Gastrocnemius medialis (tissue), 4 donors: ENCODE measurements at regions not wholly inside any gene's neighbourhood (a gene's known extent, or its start where the extent isn't known, plus 50 kb on each side); places are given as distances from the start of the nearest gene placed in this dataset.
"Not testable (repeated sequence)": the region's sequence is repeated elsewhere in the genome, so short reads cannot be mapped to it uniquely, and the experiment has no call there.

ENCODE experiments used
- ATAC-seq, 2 donors: fragments of 150-250 bp; one replicate each; pipeline ENCODE4 v1.9.1; 2016
- DNase-seq, 2 donors: peaks; one replicate each; pipeline ENCODE4 v3.0.0-alpha.2; 2019
- H3K27ac ChIP-seq, 4 donors: fragments of 200-600 bp; sonication (generic); 1 replicate in 1 of 4; 2 replicates in 3 of 4; pipeline ENCODE4 v1.5.1; 2016 to 2018; ENCODE audit warnings: mild to moderate bottlenecking in 2 of 4, moderate library complexity in 1 of 4
- H3K27me3 ChIP-seq, 3 donors: fragments of 200-600 bp; sonication (generic) in 2 of 3; 1 replicate in 1 of 3; 2 replicates in 2 of 3; pipeline versions ENCODE4 v1.5.1 to v1.6.0; 2016 to 2019; ENCODE audit warnings: mild to moderate bottlenecking in 1 of 3, moderate library complexity in 1 of 3
- H3K36me3 ChIP-seq, 2 donors: fragments of 200-600 bp; sonication (generic) in 1 of 2; one replicate each; pipeline ENCODE4 v1.5.1; 2017 to 2018
- H3K4me1 ChIP-seq, 2 donors: fragments of 200-600 bp; sonication (generic) in 1 of 2; one replicate each; pipeline ENCODE4 v1.5.1; 2016 to 2017; ENCODE audit warnings: mild to moderate bottlenecking in 2 of 2
- H3K4me3 ChIP-seq, 4 donors: fragments of 200-600 bp; sonication (generic) in 3 of 4; 1 replicate in 1 of 4; 2 replicates in 3 of 4; pipeline ENCODE4 v1.5.1; 2016 to 2019; ENCODE audit warnings: mild to moderate bottlenecking in 2 of 4
- H3K9me3 ChIP-seq, 3 donors: fragments of 200-600 bp; sonication (generic) in 2 of 3; 1 replicate in 1 of 3; 2 replicates in 2 of 3; pipeline ENCODE4 v1.5.1; 2016 to 2019
- in situ Hi-C, 4 donors: fragments of 200-750 bp; cut with MboI; loops; one replicate each; pipeline versions ENCODE4 v1.15.0 to v1.8.0; 2017; ENCODE audit warnings: low sequenced_read_pairs in 4 of 4
- intact Hi-C: fragments of 100-400 bp; cut with DNase I; formaldehyde crosslinking; loops from one replicate; pipeline ENCODE4 v1.15.1; 2023; ENCODE audit warnings: low total_unique reads

DNA sequence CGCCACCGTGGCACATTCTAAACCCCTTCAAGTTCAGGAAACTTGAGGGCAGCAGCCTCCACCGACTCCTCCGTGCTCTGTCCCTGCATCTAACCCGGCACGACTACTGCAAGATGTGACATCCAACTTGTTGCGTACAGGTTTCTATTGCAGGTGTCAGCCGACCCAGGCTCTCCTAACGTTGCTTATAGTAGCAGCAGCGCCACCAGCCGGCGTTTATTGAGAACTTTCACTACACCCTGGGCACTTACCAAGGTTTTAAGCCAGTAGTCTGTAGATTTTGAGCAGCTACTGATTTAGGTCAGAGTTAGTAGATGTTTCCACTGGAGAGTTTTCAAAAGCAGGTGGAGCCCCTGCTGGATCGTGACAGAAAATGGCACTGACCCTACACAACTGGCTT lies 200.6 kb upstream of the PRKX start:
- intact Hi-C loops: not testable (repeated sequence)

DNA sequence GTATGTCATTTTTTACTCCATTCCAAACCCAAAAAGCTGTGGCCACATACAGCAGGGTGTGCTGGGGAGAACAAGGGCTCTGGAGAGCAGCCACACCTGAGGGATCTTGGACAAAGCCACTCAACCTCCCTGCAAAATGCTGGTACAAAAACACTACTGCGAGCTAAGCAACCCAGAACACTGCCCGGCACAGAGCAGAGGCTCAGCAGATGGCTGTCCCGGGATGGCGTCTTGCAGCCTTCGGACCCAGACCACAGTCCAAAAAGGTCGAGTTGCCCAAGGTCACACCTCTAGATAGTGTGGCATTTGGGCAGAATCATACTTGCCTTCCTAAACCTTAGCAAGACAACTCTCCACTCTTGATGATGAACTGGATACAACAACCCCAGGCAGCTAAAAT lies 197.6 kb upstream of the PRKX start:
- ATAC-seq, DNase-seq, H3K4me3 ChIP-seq, H3K4me1 ChIP-seq, H3K36me3 ChIP-seq, H3K27me3 ChIP-seq, intact Hi-C loops, H3K9me3 ChIP-seq, in situ Hi-C loops, H3K27ac ChIP-seq: not testable (repeated sequence)

More for the DNA sequence above, 200.6 kb upstream of the PRKX start:
- H3K4me1 ChIP-seq, H3K4me3 ChIP-seq, H3K36me3 ChIP-seq, H3K27me3 ChIP-seq, in situ Hi-C loops, DNase-seq, H3K27ac ChIP-seq, ATAC-seq, H3K9me3 ChIP-seq: not testable (repeated sequence)

DNA sequence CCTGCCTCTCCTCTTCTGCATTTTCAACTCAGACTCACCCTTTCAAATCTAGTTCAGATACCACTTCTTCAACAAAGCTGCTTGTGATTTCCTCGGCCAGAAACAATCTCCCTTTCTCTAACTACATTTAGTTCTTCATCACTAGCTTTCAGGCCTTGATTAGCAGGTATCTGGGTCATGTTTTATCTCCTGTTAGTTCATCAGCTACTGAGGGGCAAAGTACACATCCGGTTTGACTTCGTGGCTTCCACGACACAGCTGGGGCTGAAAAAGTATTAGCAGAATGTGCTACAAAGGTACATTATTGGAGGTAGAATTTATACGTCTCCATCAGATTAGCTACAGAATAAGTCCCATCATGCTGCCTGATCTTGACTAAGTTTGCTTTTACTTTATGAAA lies 197.2 kb upstream of the PRKX start:
- intact Hi-C loops, in situ Hi-C loops: not testable (repeated sequence)

DNA sequence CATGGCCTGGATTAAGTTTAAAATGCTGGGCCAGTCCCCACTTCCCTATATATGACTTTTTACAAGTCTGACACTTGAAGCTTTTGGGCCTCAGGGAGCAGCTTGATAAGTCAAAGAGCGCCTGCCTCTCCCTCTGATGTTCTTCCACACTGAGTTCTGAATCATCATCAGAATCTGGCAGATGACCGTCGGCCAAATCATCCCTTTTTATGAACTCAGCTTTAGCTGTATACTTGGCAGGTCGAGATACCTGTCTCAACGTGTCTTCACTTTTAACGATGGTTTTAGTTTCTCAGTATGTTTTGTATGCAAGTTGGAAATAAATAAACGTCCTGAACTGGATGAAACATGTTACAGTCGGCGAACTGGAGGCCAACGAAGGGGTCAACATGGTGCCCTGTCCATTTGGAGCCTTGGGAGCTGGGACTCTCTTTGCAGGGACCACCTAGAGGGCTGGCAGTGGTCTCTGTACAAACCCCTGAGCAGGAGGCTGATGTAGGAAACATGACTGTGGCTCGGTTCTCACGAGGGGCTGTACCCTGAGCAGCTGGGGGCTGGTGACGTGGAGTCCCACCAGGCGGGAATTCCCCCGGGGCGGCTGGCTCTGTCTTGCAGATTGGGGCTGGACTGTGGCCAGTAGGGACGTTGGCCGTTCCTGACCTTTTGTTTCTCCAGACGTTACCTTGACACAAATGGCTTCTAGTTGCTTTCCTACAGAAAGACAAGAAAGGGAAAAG lies 192.2 kb upstream of the PRKX start:
- DNase-seq, H3K9me3 ChIP-seq, intact Hi-C loops, H3K4me3 ChIP-seq, H3K27me3 ChIP-seq, ATAC-seq, H3K27ac ChIP-seq, H3K4me1 ChIP-seq, H3K36me3 ChIP-seq, in situ Hi-C loops: not testable (repeated sequence)

More for the DNA sequence above, 197.2 kb upstream of the PRKX start:
- H3K4me1 ChIP-seq, H3K27me3 ChIP-seq, H3K27ac ChIP-seq, ATAC-seq, H3K4me3 ChIP-seq, H3K9me3 ChIP-seq, DNase-seq, H3K36me3 ChIP-seq: not testable (repeated sequence)

DNA sequence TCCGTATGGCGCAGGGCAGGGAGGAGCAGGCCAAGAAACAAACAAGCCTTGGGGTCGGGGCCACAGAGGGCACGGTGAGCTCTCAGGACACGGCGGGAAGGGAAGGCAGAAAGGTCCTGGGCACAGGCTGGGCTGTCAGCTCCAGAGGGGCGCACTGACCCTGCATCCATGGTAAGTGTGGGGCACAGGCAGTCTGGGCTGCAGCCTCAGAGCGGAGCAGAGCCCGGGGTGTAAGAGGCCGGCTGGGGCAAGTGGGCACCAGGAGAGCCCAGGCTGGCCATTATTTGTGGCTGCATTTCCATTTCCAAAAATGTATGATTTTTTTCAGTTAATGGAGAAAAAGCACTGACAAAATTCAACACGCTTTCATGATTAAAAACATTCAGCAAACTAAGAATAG lies 188.8 kb upstream of the PRKX start:
- in situ Hi-C loops, H3K36me3 ChIP-seq, DNase-seq, H3K27me3 ChIP-seq, H3K9me3 ChIP-seq, H3K4me3 ChIP-seq, H3K4me1 ChIP-seq, ATAC-seq, H3K27ac ChIP-seq, intact Hi-C loops: not testable (repeated sequence)

DNA sequence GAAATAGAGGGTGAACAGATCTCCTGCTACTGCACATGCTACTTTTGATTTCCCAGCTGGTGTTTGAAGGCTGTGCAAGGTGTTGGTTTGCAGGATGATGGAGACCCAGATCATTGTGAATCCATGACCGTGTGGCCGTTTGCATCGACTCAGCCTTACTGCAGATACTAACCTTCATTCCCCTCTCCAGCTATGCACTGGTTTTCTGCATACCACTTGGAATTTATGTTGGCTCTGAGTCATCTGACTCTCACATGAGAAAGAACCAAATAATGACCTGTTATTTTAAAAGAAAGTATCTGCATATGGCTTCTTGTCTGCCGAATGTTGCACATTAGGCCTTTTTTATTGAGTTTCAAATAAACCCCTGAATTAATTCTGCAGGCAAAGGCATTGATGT lies 183.3 kb upstream of the PRKX start:
- H3K4me1 ChIP-seq, in situ Hi-C loops, intact Hi-C loops, H3K27me3 ChIP-seq, ATAC-seq, H3K9me3 ChIP-seq, H3K27ac ChIP-seq, DNase-seq, H3K4me3 ChIP-seq, H3K36me3 ChIP-seq: not testable (repeated sequence)

DNA sequence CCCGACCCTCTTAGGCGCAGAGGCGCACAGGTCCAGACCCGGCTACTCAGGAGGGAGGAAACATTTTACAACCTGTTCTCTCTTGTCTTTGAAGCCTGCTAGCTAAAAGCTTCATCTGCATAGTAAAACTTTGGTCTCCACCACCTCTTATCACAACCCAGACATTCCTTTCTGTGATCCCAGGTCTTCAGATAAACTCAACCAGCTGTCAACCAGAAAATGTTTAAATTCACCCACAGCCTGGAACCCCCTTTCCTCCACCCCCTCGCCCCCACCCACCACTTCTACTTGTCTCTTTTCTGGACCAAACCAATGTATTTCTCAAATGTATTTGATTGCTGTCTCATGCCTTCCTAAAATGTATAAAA lies 169.1 kb upstream of the PRKX start:
- ATAC-seq, H3K27me3 ChIP-seq, in situ Hi-C loops, H3K27ac ChIP-seq, H3K4me3 ChIP-seq, DNase-seq, H3K9me3 ChIP-seq, H3K36me3 ChIP-seq, H3K4me1 ChIP-seq, intact Hi-C loops: not testable (repeated sequence)

DNA sequence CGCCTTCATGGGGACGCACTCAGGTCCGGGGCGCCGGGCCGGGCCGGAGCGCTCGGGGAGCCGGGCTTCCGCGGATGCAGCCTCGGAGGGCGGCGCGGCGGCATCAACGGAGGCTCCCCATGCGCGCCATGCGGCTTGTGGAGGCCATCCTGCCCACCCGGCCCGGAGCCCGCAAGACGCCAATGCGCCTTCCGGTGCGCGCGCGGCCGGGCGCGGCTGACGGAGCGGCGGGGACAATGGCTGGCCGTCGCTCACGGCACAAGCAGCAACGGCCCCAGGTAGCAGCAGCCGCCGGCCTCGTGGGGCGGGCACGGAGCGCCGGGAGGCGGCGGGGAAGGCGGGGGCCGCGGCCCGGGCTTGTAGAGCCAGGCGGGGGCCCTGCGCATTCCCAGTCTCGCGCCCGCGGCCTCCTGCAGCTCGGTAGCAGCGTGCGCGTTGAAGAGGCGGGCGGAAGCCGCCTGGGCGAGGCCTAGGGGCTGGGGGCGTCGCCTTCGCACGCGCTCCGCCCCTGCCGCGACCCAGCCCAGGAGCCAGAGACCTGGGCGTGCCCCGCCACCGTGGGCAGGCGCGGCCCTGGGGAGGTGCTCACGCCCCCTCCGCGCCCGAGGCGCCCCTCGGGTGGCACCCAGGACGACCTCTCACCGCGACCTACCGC lies 168.6 kb upstream of the PRKX start:
- ATAC-seq, H3K9me3 ChIP-seq, in situ Hi-C loops, H3K27me3 ChIP-seq, intact Hi-C loops, H3K4me3 ChIP-seq, H3K4me1 ChIP-seq, H3K36me3 ChIP-seq, H3K27ac ChIP-seq, DNase-seq: not testable (repeated sequence)

DNA sequence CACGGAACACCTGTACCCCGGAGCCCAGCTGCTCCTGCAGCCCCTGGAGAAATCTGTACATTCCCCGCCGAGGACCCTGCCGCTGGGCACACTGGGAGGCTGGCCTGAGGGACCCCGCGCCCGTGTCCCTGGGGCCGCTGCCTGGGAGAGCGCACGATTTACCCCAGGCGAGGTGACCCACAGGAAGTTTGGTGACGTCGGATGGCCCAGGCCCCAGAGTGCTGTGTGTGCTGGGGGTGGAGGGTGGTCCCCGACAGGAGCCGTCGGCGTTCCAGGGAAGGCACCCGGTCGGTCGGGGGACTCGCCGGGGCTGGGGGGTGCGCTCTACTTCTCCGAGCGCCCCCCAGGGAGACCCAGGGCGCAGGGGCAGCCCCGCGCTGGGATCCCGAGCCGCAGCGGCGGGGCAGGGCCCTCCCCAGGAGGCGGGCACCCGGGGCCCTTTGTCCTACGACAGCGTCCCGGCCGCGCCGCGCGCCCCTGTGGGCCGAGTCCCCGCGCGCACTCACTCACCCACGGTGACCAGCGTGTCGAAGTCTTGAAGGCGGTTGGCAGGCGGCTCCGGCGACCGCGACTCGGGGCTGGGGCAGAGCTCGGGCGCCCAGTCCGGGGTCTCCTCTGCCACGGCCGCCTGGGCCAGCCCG lies 167.9 kb upstream of the PRKX start:
- in situ Hi-C loops, H3K36me3 ChIP-seq, H3K9me3 ChIP-seq, H3K4me1 ChIP-seq, H3K27me3 ChIP-seq, H3K4me3 ChIP-seq, intact Hi-C loops, ATAC-seq, DNase-seq, H3K27ac ChIP-seq: not testable (repeated sequence)

DNA sequence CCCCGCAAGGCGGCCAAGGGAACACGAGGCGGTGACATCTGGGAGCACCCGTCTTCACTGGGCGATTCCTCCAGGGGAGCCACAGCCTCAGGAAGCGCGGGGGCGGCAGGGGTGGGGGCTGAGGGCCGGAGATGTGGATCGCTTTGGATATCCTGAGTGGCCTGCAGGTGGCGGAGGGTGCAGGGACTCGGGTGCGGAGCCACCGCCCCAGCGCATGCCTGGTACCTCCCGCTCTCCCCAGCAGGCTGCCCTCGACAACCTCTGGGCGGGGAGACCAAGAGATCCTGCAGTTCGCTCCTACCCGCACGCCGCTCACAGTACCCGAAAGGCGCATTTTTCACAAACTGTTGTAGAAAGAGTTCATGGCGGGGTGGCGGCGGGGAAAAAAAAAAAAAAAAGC lies 162.9 kb upstream of the PRKX start:
- DNase-seq, in situ Hi-C loops, H3K4me3 ChIP-seq, ATAC-seq, H3K9me3 ChIP-seq, intact Hi-C loops, H3K27ac ChIP-seq, H3K4me1 ChIP-seq, H3K36me3 ChIP-seq, H3K27me3 ChIP-seq: not testable (repeated sequence)

DNA sequence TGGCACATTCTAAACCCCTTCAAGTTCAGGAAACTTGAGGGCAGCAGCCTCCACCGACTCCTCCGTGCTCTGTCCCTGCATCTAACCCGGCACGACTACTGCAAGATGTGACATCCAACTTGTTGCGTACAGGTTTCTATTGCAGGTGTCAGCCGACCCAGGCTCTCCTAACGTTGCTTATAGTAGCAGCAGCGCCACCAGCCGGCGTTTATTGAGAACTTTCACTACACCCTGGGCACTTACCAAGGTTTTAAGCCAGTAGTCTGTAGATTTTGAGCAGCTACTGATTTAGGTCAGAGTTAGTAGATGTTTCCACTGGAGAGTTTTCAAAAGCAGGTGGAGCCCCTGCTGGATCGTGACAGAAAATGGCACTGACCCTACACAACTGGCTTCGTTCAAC lies 162.2 kb upstream of the PRKX start:
- H3K27me3 ChIP-seq, intact Hi-C loops, DNase-seq, H3K9me3 ChIP-seq, H3K36me3 ChIP-seq, in situ Hi-C loops, H3K4me3 ChIP-seq, H3K27ac ChIP-seq, ATAC-seq, H3K4me1 ChIP-seq: not testable (repeated sequence)
